CD4-positive, alpha-beta T cell (primary cell): ENCODE measurements at regions not wholly inside any gene's neighbourhood (a gene's known extent, or its start where the extent isn't known, plus 50 kb on each side); places are given as distances from the start of the nearest gene placed in this dataset.
"Not testable (repeated sequence)": the region's sequence is repeated elsewhere in the genome, so short reads cannot be mapped to it uniquely, and the experiment has no call there.

ENCODE experiments used
- ATAC-seq: fragments of 200-7000 bp; cut with Tn5 transposase; one replicate; pipeline ENCODE4 v1.10.0; 2022; ENCODE audit warnings: mild to moderate bottlenecking; ENCODE audit not compliant: poor library complexity
- CTCF ChIA-PET: fragments of 350-600 bp; sonication (Branson Sonifier 250); formaldehyde crosslinking; loops from one replicate; lab custom pipeline; 2021; ENCODE audit warnings: antibody characterized with exemption, inconsistent platforms; lab: Charles Lee
- POLR2A ChIA-PET: fragments of 350-600 bp; sonication (Branson Sonifier 250); formaldehyde crosslinking; loops from one replicate; lab custom pipeline; 2021; ENCODE audit warnings: antibody characterized with exemption, inconsistent platforms; lab: Charles Lee
- DNase-seq, 14 experiments: peaks; one replicate each; pipeline ENCODE4 v3.0.0-alpha.2; 2013 to 2020; ENCODE audit warnings: mixed read lengths in 2 of 14
- H3K27ac ChIP-seq, 2 donors: one replicate each; pipeline versions ENCODE4 v1.5.1 to v1.7.0; 2013; ENCODE audit warnings: low read length in 2 of 2, low read depth in 1 of 2, mild to moderate bottlenecking in 1 of 2
- H3K27me3 ChIP-seq, 2 experiments: 1 replicate in 1 of 2; 2 replicates in 1 of 2; pipeline versions ENCODE4 v1.6.1 to v1.7.0; 2013; ENCODE audit warnings: low read length in 2 of 2, control low read depth in 1 of 2, mild to moderate bottlenecking in 1 of 2, moderate library complexity in 1 of 2; ENCODE audit not compliant: insufficient read depth in 2 of 2, control insufficient read depth in 1 of 2
- H3K36me3 ChIP-seq: one replicate; pipeline ENCODE4 v1.6.1; 2013; ENCODE audit warnings: low read length, control low read depth; ENCODE audit not compliant: insufficient read depth
- H3K4me1 ChIP-seq: one replicate; pipeline ENCODE4 v1.6.1; 2013; ENCODE audit warnings: low read length, control low read depth; ENCODE audit not compliant: insufficient read depth
- H3K4me3 ChIP-seq: one replicate; pipeline ENCODE4 v1.5.1; 2013; ENCODE audit warnings: mild to moderate bottlenecking, low read length, moderate library complexity
- H3K9me3 ChIP-seq, 2 experiments: 1 replicate in 1 of 2; 2 replicates in 1 of 2; pipeline versions ENCODE4 v1.6.1 to v1.7.0; 2013; ENCODE audit warnings: low read length in 2 of 2, mild to moderate bottlenecking in 2 of 2, control low read depth in 1 of 2, moderate library complexity in 1 of 2; ENCODE audit not compliant: control insufficient read depth in 1 of 2, insufficient read depth in 1 of 2
- H3K27ac Mint-ChIP-seq: one replicate; pipeline ENCODE4 v1.8.0; 2020; ENCODE audit warnings: mixed read lengths
- H3K27me3 Mint-ChIP-seq: one replicate; pipeline ENCODE4 v1.8.0; 2021; ENCODE audit warnings: mixed read lengths
- H3K36me3 Mint-ChIP-seq: one replicate; pipeline ENCODE4 v1.8.0; 2021; ENCODE audit warnings: low read depth, mixed read lengths
- H3K4me1 Mint-ChIP-seq: one replicate; pipeline ENCODE4 v1.8.0; 2021; ENCODE audit warnings: low read depth, mixed read lengths
- H3K4me3 Mint-ChIP-seq: one replicate; pipeline ENCODE4 v1.8.0; 2020; ENCODE audit warnings: mild to moderate bottlenecking, mixed read lengths
- H3K9me3 Mint-ChIP-seq: one replicate; pipeline ENCODE4 v1.8.0; 2020; ENCODE audit warnings: mixed read lengths
- CTCF ChIP-seq: fragments of 200-600 bp; IDR thresholded peaks from one replicate; pipeline ENCODE4 v1.8.0; 2022; ENCODE audit warnings: antibody characterized with exemption, mild to moderate bottlenecking
- intact Hi-C, 2 experiments: fragments of 100-400 bp; cut with DNase I in 1 of 2; cut with micrococcal nuclease in 1 of 2; formaldehyde crosslinking; loops; one replicate each; pipeline versions ENCODE4 v1.15.1 to v1.9.0; 2023 to 2025; cut with DNase I, micrococcal nuclease

- Histone ChIP-seq H3K4me3 (no peak overlapping the region), H3K4me1 (no peaks in the 10 kb centered on the region), H3K9me3 (peaks cover 0 to 6% of the 10 kb centered on the region in 2 experiments), H3K27ac (no peak overlapping the region), H3K27me3 (no peaks in the 10 kb centered on the region), H3K36me3 (no peaks in the 10 kb centered on the region)
- no peaks in the 10 kb centered on the region for H3K4me1 Mint-ChIP-seq
- H3K4me3 Mint-ChIP-seq, result no peak overlapping the region
- H3K9me3 Mint-ChIP-seq, result peaks cover 6% of the 10 kb centered on the region
- TF ChIP-seq CTCF, result no peak
- H3K27me3 Mint-ChIP-seq, result no peaks in the 10 kb centered on the region
- intact Hi-C loops, result no loop called here
- ChIA-PET CTCF (no interaction called here), POLR2A (no interaction called here)
- H3K36me3 Mint-ChIP-seq, result no peaks in the 10 kb centered on the region
- no peak overlapping the region for H3K27ac Mint-ChIP-seq
- no peak for ATAC-seq
- no peak for DNase-seq
Measured at GRCh38 chr1:219075121-219075879, 98.4 kb upstream of the LYPLAL1 start.

DNA sequence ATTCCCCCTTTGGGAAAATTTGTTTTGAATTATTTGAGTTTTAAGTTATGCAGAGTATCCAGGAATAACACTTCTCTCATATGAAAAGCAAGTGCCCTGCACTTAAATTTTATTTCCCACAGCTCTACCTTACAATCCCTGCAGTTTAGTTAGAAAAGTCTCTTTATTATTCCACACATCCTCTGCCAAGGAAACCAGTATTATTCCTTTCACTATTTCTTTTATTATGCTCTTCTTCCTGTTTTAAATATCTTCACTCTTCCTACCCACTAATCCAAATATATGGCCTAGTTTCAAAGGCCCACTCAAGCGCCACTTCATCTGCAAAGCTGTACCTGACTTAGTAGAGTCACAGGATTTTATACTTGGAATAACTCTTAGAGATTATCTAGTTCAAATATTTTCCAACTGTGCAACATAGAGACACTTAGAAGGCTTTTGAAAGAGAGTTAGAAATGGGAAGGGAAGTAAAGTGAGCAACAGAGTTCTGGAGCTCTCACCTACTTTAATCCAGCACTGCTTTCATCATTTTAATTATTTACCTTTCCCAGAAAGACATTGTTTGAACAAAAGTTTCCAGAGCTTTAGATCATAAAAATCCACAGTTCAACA, 97.2 kb upstream of the LYPLAL1 start:
- intact Hi-C loops, result no loop called here
- TF ChIP-seq CTCF, result no peak

GRCh38 chr1:219077767-219078166, 95.9 kb upstream of the LYPLAL1 start:
- ATAC-seq, H3K4me3 Mint-ChIP-seq, CTCF ChIA-PET, DNase-seq, H3K4me1 ChIP-seq, H3K27ac Mint-ChIP-seq, H3K36me3 ChIP-seq, POLR2A ChIA-PET, H3K9me3 ChIP-seq, H3K4me1 Mint-ChIP-seq, H3K36me3 Mint-ChIP-seq, H3K27me3 ChIP-seq, H3K27me3 Mint-ChIP-seq, H3K4me3 ChIP-seq, intact Hi-C loops, H3K27ac ChIP-seq, H3K9me3 Mint-ChIP-seq: not testable (repeated sequence)

More for the DNA sequence above, 97.2 kb upstream of the LYPLAL1 start:
- no peaks in the 10 kb centered on the region for H3K27me3 Mint-ChIP-seq
- no peaks in the 10 kb centered on the region for H3K4me1 Mint-ChIP-seq
- Histone ChIP-seq H3K27me3 (no peaks in the 10 kb centered on the region), H3K4me3 (no peak overlapping the region), H3K27ac (no peak overlapping the region), H3K9me3 (peaks cover 0 to 3% of the 10 kb centered on the region in 2 experiments), H3K36me3 (no peaks in the 10 kb centered on the region), H3K4me1 (no peaks in the 10 kb centered on the region)
- no peak overlapping the region for H3K27ac Mint-ChIP-seq
- ATAC-seq (no peak), DNase-seq (no peak)
- H3K36me3 Mint-ChIP-seq, result no peaks in the 10 kb centered on the region
- H3K4me3 Mint-ChIP-seq, result no peak overlapping the region
- CTCF ChIA-PET, result no interaction called here
- POLR2A ChIA-PET, result no interaction called here
- H3K9me3 Mint-ChIP-seq, result peaks cover 6% of the 10 kb centered on the region
